ENCODE measurements at regions not wholly inside any gene's neighbourhood (a gene's known extent, or its start where the extent isn't known, plus 50 kb on each side); places are given as distances from the start of the nearest gene placed in this dataset.

DNA sequence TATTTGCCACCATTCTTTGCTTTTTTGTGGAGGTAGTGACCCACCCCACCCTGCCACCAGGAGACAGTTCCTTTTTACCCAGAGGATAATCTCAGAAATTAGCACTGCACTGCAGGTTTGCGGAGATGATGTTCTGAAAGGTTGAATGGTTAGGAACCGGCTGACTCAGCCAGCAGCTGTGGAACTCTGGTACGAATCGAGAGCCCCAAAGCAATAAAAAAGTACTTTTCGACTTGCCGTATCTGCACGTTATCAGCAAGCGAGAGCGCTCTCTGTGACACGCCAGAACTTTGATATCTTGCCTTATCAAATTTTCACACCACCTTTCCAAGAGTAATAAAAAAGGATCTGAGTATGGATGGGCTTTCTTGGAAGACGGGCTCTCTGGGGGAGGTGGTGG, 96.3 kb upstream of the EEF2KMT start:
- TF ChIP-seq, protein P1, sequence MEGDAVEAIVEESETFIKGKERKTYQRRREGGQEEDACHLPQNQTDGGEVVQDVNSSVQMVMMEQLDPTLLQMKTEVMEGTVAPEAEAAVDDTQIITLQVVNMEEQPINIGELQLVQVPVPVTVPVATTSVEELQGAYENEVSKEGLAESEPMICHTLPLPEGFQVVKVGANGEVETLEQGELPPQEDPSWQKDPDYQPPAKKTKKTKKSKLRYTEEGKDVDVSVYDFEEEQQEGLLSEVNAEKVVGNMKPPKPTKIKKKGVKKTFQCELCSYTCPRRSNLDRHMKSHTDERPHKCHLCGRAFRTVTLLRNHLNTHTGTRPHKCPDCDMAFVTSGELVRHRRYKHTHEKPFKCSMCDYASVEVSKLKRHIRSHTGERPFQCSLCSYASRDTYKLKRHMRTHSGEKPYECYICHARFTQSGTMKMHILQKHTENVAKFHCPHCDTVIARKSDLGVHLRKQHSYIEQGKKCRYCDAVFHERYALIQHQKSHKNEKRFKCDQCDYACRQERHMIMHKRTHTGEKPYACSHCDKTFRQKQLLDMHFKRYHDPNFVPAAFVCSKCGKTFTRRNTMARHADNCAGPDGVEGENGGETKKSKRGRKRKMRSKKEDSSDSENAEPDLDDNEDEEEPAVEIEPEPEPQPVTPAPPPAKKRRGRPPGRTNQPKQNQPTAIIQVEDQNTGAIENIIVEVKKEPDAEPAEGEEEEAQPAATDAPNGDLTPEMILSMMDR (IDR thresholded peaks at IDR 0.05; ENCODE audit: insufficient read depth, low read length, poor library complexity, severe bottlenecking), result no peak
- TF ChIP-seq EZH2phosphoT487 (conservative IDR thresholded peaks at IDR 0.05; ENCODE audit: low read length), result no peak

All from SU-DHL-6 (cell line).